Calu3 (cell line): ENCODE measurements at regions not wholly inside any gene's neighbourhood (a gene's known extent, or its start where the extent isn't known, plus 50 kb on each side); places are given as distances from the start of the nearest gene placed in this dataset.
"Not testable (repeated sequence)": the region's sequence is repeated elsewhere in the genome, so short reads cannot be mapped to it uniquely, and the experiment has no call there.

Experiments
- BruUV-seq: library from RNA; stranded (reverse); fragments of 400-500 nt; replicated peaks from 2 replicates; lab custom pipeline; 2021; lab: Mats Ljungman, UMichigan
- CTCF ChIA-PET: fragments of 300-600 bp; sonication (Branson Sonifier 250); formaldehyde crosslinking; loops from one replicate; lab custom pipeline; 2022; ENCODE audit warnings: antibody characterized with exemption; lab: Charles Lee
- DNase-seq: peaks from one replicate; pipeline ENCODE4 v3.0.0; 2022
- H3K27ac Mint-ChIP-seq: one replicate; pipeline ENCODE4 v1.8.0; 2022; ENCODE audit warnings: mixed read lengths; ENCODE audit not compliant: unreplicated experiment
- H3K27me3 Mint-ChIP-seq: one replicate; pipeline ENCODE4 v1.8.0; 2022; ENCODE audit warnings: mixed read lengths; ENCODE audit not compliant: unreplicated experiment
- H3K36me3 Mint-ChIP-seq: one replicate; pipeline ENCODE4 v1.8.0; 2022; ENCODE audit warnings: mild to moderate bottlenecking, moderate library complexity, mixed read lengths; ENCODE audit not compliant: insufficient read depth, unreplicated experiment
- H3K4me1 Mint-ChIP-seq: one replicate; pipeline ENCODE4 v1.8.0; 2022; ENCODE audit warnings: mild to moderate bottlenecking, low read depth, mixed read lengths; ENCODE audit not compliant: unreplicated experiment
- H3K4me3 Mint-ChIP-seq: one replicate; pipeline ENCODE4 v1.8.0; 2022; ENCODE audit warnings: mild to moderate bottlenecking, low read depth, moderate library complexity, mixed read lengths; ENCODE audit not compliant: unreplicated experiment
- H3K9me3 Mint-ChIP-seq: one replicate; pipeline ENCODE4 v1.8.0; 2022; ENCODE audit warnings: low read depth, mixed read lengths; ENCODE audit not compliant: unreplicated experiment
- CTCF ChIP-seq: fragments of 200-600 bp; IDR thresholded peaks from one replicate; pipeline ENCODE4 v1.8.0; 2022; ENCODE audit warnings: antibody characterized with exemption; ENCODE audit not compliant: unreplicated experiment
- intact Hi-C: fragments of 100-400 bp; cut with micrococcal nuclease; formaldehyde crosslinking; loops from one replicate; pipeline ENCODE4 v1.10.0; 2022; ENCODE audit not compliant: unreplicated experiment

GRCh38 chr13:62747152-62747551 lies 1331.5 kb upstream of the PCDH20 start:
- no peaks in the 10 kb centered on the region for H3K36me3 Mint-ChIP-seq
- TF ChIP-seq CTCF, result no peak
- no TSS peak for BruUV-seq
- DNase-seq, result no peak
- intact Hi-C loops, result no loop called here
- no peak overlapping the region for H3K27ac Mint-ChIP-seq
- CTCF ChIA-PET, result no interaction called here
- H3K27me3 Mint-ChIP-seq, result no peaks in the 10 kb centered on the region
- peaks cover 3% of the 10 kb centered on the region for H3K9me3 Mint-ChIP-seq
- no peak overlapping the region for H3K4me3 Mint-ChIP-seq
- no peaks in the 10 kb centered on the region for H3K4me1 Mint-ChIP-seq

DNA sequence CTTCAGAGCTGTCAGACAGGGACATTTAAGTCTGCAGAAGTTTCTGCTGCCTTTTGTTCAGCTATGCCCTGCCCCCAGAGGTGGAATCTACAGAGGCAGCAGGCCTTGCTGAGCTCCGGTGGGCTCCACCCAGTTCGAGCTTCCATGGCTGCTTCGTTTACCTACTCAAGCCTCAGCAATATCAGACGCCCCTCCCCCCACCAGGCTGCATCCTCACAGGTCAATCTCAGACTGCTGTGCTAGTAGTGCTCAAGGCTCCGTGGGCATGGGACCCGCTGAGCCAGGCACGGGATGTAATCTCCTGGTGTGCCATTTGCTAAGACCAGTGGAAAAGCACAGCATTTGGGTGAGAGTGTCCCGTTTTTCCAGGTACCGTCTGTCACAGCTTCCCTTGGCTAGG lies 1314.1 kb upstream of the PCDH20 start:
- CTCF ChIA-PET, H3K36me3 Mint-ChIP-seq, intact Hi-C loops: not testable (repeated sequence)

DNA sequence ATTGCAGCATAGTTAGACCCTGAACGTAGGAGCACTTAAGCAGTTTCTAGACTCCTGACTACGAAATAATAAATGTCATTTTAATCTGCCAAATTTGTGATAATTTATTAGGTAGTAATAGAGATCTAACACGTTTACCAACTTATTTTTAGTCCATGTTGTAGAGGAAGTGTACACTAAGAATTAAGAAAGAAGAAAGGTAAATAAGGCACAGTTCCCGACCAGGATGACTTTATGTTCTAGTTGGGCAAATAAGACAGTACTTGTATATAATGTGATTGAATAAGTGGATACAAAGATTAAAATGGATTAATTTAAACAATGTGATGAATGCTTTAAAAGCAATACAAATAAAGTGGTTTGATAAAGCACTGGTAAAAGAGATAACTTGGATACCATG lies 1306.2 kb upstream of the PCDH20 start:
- Mint-ChIP-seq H3K4me1 (no peaks in the 10 kb centered on the region), H3K36me3 (no peaks in the 10 kb centered on the region), H3K9me3 (no peaks in the 10 kb centered on the region), H3K4me3 (no peak overlapping the region), H3K27me3 (no peaks in the 10 kb centered on the region), H3K27ac (no peak overlapping the region)
- no peak for TF ChIP-seq CTCF
- DNase-seq, result no peak
- intact Hi-C loops, result no loop called here
- no TSS peak for BruUV-seq
- CTCF ChIA-PET, result no interaction called here

More for the DNA sequence above, 1314.1 kb upstream of the PCDH20 start:
- DNase-seq, H3K9me3 Mint-ChIP-seq, H3K27ac Mint-ChIP-seq, H3K4me3 Mint-ChIP-seq, H3K27me3 Mint-ChIP-seq, BruUV-seq, H3K4me1 Mint-ChIP-seq: not testable (repeated sequence)

GRCh38 chr13:62711948-62712347 lies 1296.3 kb upstream of the PCDH20 start:
- H3K27me3 Mint-ChIP-seq, H3K36me3 Mint-ChIP-seq, H3K4me3 Mint-ChIP-seq, H3K4me1 Mint-ChIP-seq, CTCF ChIA-PET, H3K27ac Mint-ChIP-seq, DNase-seq, H3K9me3 Mint-ChIP-seq, BruUV-seq, intact Hi-C loops: not testable (repeated sequence)

GRCh38 chr13:62710787-62711186 lies 1295.1 kb upstream of the PCDH20 start:
- no peak overlapping the region for H3K4me3 Mint-ChIP-seq
- intact Hi-C loops, result no loop called here
- no peak overlapping the region for H3K27ac Mint-ChIP-seq
- no TSS peak for BruUV-seq
- H3K4me1 Mint-ChIP-seq, result no peaks in the 10 kb centered on the region
- no peaks in the 10 kb centered on the region for H3K27me3 Mint-ChIP-seq
- H3K9me3 Mint-ChIP-seq, result no peaks in the 10 kb centered on the region
- CTCF ChIA-PET, result no interaction called here
- no peaks in the 10 kb centered on the region for H3K36me3 Mint-ChIP-seq
- TF ChIP-seq CTCF, result no peak
- DNase-seq, result no peak
